HG02678 (cell line): ENCODE measurements at regions not wholly inside any gene's neighbourhood (a gene's known extent, or its start where the extent isn't known, plus 50 kb on each side); places are given as distances from the start of the nearest gene placed in this dataset.
"Not testable (repeated sequence)": the region's sequence is repeated elsewhere in the genome, so short reads cannot be mapped to it uniquely, and the experiment has no call there.

Source experiments
- ATAC-seq: cut with Tn5 transposase; IDR thresholded peaks from one replicate; pipeline ENCODE4 v1.9.1; 2021; ENCODE audit warnings: mild to moderate bottlenecking, moderate library complexity; ENCODE audit not compliant: unreplicated experiment

- no peak for ATAC-seq
These were observed 98.4 kb upstream of the PRSS16 start for GRCh38 chr6:27149150-27149549.

- no peak for ATAC-seq
These were observed 92.8 kb upstream of the PRSS16 start for GRCh38 chr6:27154696-27155095.

GRCh38 chr6:27156874-27157458 lies 90.5 kb upstream of the PRSS16 start:
- ATAC-seq: no peak

- peak; percentile 59 for ATAC-seq
These were observed 89.8 kb upstream of the PRSS16 start for GRCh38 chr6:27157459-27158315.

- ATAC-seq: no peak
These were observed 89.2 kb upstream of the PRSS16 start for GRCh38 chr6:27158316-27158643.

- ATAC-seq: no peak
These were observed 87.8 kb upstream of the PRSS16 start for GRCh38 chr6:27159725-27160124.

GRCh38 chr6:27161115-27161514 lies 86.4 kb upstream of the PRSS16 start:
- ATAC-seq: no peak

GRCh38 chr6:27161603-27161945 lies 85.9 kb upstream of the PRSS16 start:
- ATAC-seq: no peak

GRCh38 chr6:27161946-27162603 lies 85.4 kb upstream of the PRSS16 start:
- no peak for ATAC-seq

- no peak for ATAC-seq
These were observed 83.7 kb upstream of the PRSS16 start for GRCh38 chr6:27163834-27164233.

GRCh38 chr6:27168108-27168507 lies 79.4 kb upstream of the PRSS16 start:
- ATAC-seq: no peak

- no peak for ATAC-seq
These were observed 78.7 kb upstream of the PRSS16 start for GRCh38 chr6:27168586-27169443.

- not testable (repeated sequence) for ATAC-seq
These were observed 74.8 kb upstream of the PRSS16 start for GRCh38 chr6:27172524-27173231.

GRCh38 chr6:27173232-27173601 lies 74.3 kb upstream of the PRSS16 start:
- ATAC-seq: not testable (repeated sequence)

GRCh38 chr6:27174958-27175357 lies 72.5 kb upstream of the PRSS16 start:
- no peak for ATAC-seq

GRCh38 chr6:27176096-27176495 lies 71.4 kb upstream of the PRSS16 start:
- ATAC-seq: no peak

GRCh38 chr6:27176523-27177484 lies 70.7 kb upstream of the PRSS16 start:
- ATAC-seq: no peak

- peak; percentile 76 for ATAC-seq
These were observed 69.8 kb upstream of the PRSS16 start for GRCh38 chr6:27177485-27178406.

- no peak for ATAC-seq
These were observed 69.1 kb upstream of the PRSS16 start for GRCh38 chr6:27178407-27178730.
